Astrocyte (in vitro differentiated cells and primary cell): ENCODE measurements at regions not wholly inside any gene's neighbourhood (a gene's known extent, or its start where the extent isn't known, plus 50 kb on each side); places are given as distances from the start of the nearest gene placed in this dataset.

ENCODE experiments used
- CTCF ChIP-seq: IDR thresholded peaks from 2 replicates; pipeline ENCODE4 v1.5.1; 2011; ENCODE audit warnings: low read depth, mild to moderate bottlenecking, inconsistent platforms, low read length, moderate library complexity; ENCODE audit not compliant: insufficient read depth
- EZH2 ChIP-seq: IDR thresholded peaks from 2 replicates; pipeline ENCODE4 v1.6.1; 2012; ENCODE audit warnings: mild to moderate bottlenecking, low read length, inconsistent platforms; ENCODE audit not compliant: insufficient read depth

DNA sequence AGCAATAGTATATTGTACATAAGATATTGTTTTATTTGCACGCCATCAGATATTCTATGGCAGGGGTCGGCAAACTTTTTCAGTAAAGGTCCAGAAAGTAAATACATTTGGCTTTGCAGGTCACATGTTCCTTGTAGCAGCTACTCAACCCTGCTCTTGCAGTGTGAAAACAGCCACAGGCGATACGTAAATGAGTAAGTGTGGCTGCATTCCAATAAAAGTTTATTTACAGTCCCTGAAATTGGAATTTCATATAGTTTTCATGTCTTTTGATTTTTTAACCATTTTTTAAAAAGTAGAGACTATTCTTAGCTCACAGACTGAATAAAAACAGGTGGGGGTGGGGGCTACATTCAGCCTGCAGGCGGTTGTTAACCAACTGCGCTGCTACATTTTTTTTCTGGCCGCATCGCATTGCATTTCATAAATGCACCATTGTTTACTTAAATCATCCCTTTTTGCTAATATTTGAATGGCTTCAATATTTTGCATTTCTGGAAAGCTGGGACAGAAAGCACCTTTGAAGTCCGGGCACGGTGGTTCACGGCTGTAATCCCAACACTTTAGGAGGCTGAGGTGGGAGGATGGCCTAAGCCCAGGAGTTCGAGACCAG, 50.5 kb upstream of the HAPSTR1 start:
- no peak for TF ChIP-seq CTCF
- TF ChIP-seq EZH2: no peak
